HEK293T (cell line): ENCODE measurements at regions not wholly inside any gene's neighbourhood (a gene's known extent, or its start where the extent isn't known, plus 50 kb on each side); places are given as distances from the start of the nearest gene placed in this dataset.

Experiments used
- FOXA1 ChIP-seq: fragments of 450-650 bp; IDR thresholded peaks from 2 replicates; pipeline ENCODE4 v1.6.1; 2016; ENCODE audit warnings: mild to moderate bottlenecking
- FOXK2 ChIP-seq: fragments of 450-650 bp; IDR thresholded peaks from 2 replicates; pipeline ENCODE4 v1.6.1; 2016; ENCODE audit warnings: mild to moderate bottlenecking
- HDGF ChIP-seq: fragments of 450-650 bp; IDR thresholded peaks from 2 replicates; pipeline ENCODE4 v1.6.1; 2017; ENCODE audit warnings: antibody characterized with exemption, borderline replicate concordance
- NFRKB ChIP-seq: fragments of 450-650 bp; IDR thresholded peaks from 2 replicates; pipeline ENCODE4 v1.6.1; 2016; ENCODE audit warnings: mild to moderate bottlenecking, moderate library complexity
- SUZ12 ChIP-seq: fragments of 450-650 bp; IDR thresholded peaks from 2 replicates; pipeline ENCODE4 v1.6.1; 2016; ENCODE audit warnings: mild to moderate bottlenecking

- no peak for TF ChIP-seq FOXK2
- no peak for TF ChIP-seq FOXA1
- no peak for TF ChIP-seq HDGF
- TF ChIP-seq NFRKB = no peak
- TF ChIP-seq SUZ12 = no peak
These were observed 455.8 kb downstream of the TMEM135 start for GRCh38 chr11:87493516-87493915.
